Liver (tissue), 8 donors: ENCODE measurements at regions not wholly inside any gene's neighbourhood (a gene's known extent, or its start where the extent isn't known, plus 50 kb on each side); places are given as distances from the start of the nearest gene placed in this dataset.

Experiments used
- DNase-seq: peaks from one replicate; pipeline ENCODE4 v3.0.0-alpha.2; 2017; ENCODE audit warnings: low spot score
- H3K27ac ChIP-seq, 2 donors: one replicate each; pipeline ENCODE4 v1.7.0; 2013; ENCODE audit warnings: inconsistent platforms in 2 of 2, low read length in 2 of 2, control low read depth in 1 of 2, low read depth in 1 of 2, mild to moderate bottlenecking in 1 of 2
- H3K27me3 ChIP-seq, 4 donors: one replicate each; pipeline versions ENCODE4 v1.6.1 to v1.7.0; 2013; ENCODE audit warnings: low read length in 3 of 4, inconsistent platforms in 1 of 4, mild to moderate bottlenecking in 1 of 4, moderate library complexity in 1 of 4; ENCODE audit not compliant: control insufficient read depth in 4 of 4, insufficient read depth in 4 of 4
- H3K36me3 ChIP-seq, 4 donors: one replicate each; pipeline versions ENCODE4 v1.6.1 to v1.7.0; 2013; ENCODE audit warnings: low read length in 3 of 4, mild to moderate bottlenecking in 3 of 4, low read depth in 1 of 4, moderate library complexity in 1 of 4; ENCODE audit not compliant: control insufficient read depth in 4 of 4, insufficient read depth in 3 of 4
- H3K4me1 ChIP-seq, 4 donors: one replicate each; pipeline versions ENCODE4 v1.6.1 to v1.7.0; 2013; ENCODE audit warnings: low read length in 3 of 4, mild to moderate bottlenecking in 3 of 4, moderate library complexity in 1 of 4; ENCODE audit not compliant: control insufficient read depth in 4 of 4, insufficient read depth in 4 of 4
- H3K4me3 ChIP-seq, 3 donors: one replicate each; pipeline versions ENCODE4 v1.6.1 to v1.7.0; 2013; ENCODE audit warnings: low read length in 3 of 3, control low read depth in 1 of 3, low read depth in 1 of 3, mild to moderate bottlenecking in 1 of 3
- H3K9ac ChIP-seq, 2 donors: one replicate each; pipeline ENCODE4 v1.7.0; 2013; ENCODE audit warnings: low read length in 2 of 2, mild to moderate bottlenecking in 2 of 2, moderate library complexity in 2 of 2, control low read depth in 1 of 2, low read depth in 1 of 2
- H3K9me3 ChIP-seq, 4 donors: one replicate each; pipeline versions ENCODE4 v1.6.1 to v1.7.0; 2013; ENCODE audit warnings: low read length in 3 of 4; ENCODE audit not compliant: control insufficient read depth in 4 of 4
- EGR1 ChIP-seq, 2 donors: IDR thresholded peaks; 2 replicates each; pipeline ENCODE4 v1.6.1; 2016 to 2018; ENCODE audit warnings: antibody characterized with exemption in 2 of 2, low read depth in 2 of 2
- FOXA1 ChIP-seq: IDR thresholded peaks from 2 replicates; pipeline ENCODE4 v1.6.1; 2016; ENCODE audit warnings: antibody characterized with exemption
- FOXA2 ChIP-seq: IDR thresholded peaks from 2 replicates; pipeline ENCODE4 v1.6.1; 2016; ENCODE audit warnings: antibody characterized with exemption
- HNF4A ChIP-seq, 2 donors: conservative IDR thresholded peaks; 2 replicates each; pipeline ENCODE4 v1.6.1; 2016; ENCODE audit warnings: antibody characterized with exemption in 2 of 2, mild to moderate bottlenecking in 2 of 2
- HNF4G ChIP-seq: IDR thresholded peaks from 2 replicates; pipeline ENCODE4 v1.6.1; 2016; ENCODE audit warnings: antibody characterized with exemption
- JUND ChIP-seq, 2 donors: IDR thresholded peaks; 2 replicates each; pipeline ENCODE4 v1.6.1; 2016; ENCODE audit warnings: antibody characterized with exemption in 2 of 2
- NR2F2 ChIP-seq: IDR thresholded peaks from 2 replicates; pipeline ENCODE4 v1.6.1; 2016; ENCODE audit warnings: antibody characterized with exemption
- RAD21 ChIP-seq, 2 donors: IDR thresholded peaks; 2 replicates each; pipeline ENCODE4 v1.6.1; 2016; ENCODE audit warnings: antibody characterized with exemption in 2 of 2, mild to moderate bottlenecking in 2 of 2
- SP1 ChIP-seq: IDR thresholded peaks from 2 replicates; pipeline ENCODE4 v1.6.1; 2018; ENCODE audit warnings: antibody characterized with exemption, mild to moderate bottlenecking
- WGBS: extraction: QIAGEN DNeasy Blood & Tissue Kit; methylation state at CpG from one replicate; pipeline ENCODE4 v1.1.7; 2013; 5-methylcytosine and 5-hydroxymethylcytosine counted together
- TF ChIP-seq, protein P1 (sequence below): IDR thresholded peaks from 2 replicates; pipeline ENCODE4 v1.6.1; 2016; ENCODE audit warnings: antibody characterized with exemption
- TF ChIP-seq, protein P2 (sequence below): IDR thresholded peaks from 2 replicates; pipeline ENCODE4 v1.6.1; 2016; ENCODE audit warnings: antibody characterized with exemption
- TF ChIP-seq, protein P3 (sequence below): IDR thresholded peaks from 2 replicates; pipeline ENCODE4 v1.6.1; 2016; ENCODE audit warnings: antibody characterized with exemption, mild to moderate bottlenecking
- TF ChIP-seq, protein P4 (sequence below): fragments of 150-350 bp; IDR thresholded peaks from 2 replicates; pipeline ENCODE4 v1.5.1; 2017; ENCODE audit warnings: improper control_type of control experiment, low read depth, low read length; ENCODE audit not compliant: missing input control
- donor health status: healthy.
- donor health status: healthy.
- donor health status: healthy.
- donor health status: healthy.
- donor health status: healthy.

DNA sequence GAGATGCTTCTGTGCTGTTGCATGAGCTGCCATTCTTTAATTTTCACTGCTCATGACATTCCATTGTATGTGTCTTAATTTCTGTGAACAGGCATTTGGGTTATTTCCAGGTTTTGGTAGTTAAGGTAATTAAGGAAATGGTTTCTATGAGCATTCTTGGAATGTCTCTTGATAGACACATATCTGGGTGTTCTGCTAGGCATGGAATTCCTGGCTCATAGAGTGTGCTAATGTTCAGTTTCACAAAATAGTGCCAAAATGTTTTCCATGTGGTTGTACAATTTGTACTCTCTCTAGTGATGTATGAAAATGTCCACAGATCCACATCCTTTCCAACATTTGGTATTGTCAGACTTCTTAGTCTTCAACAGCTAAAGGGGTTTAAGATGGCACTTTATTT lies 680.9 kb upstream of the SGCG start:
- Histone ChIP-seq H3K9ac (no peak overlapping the region), H3K4me3 (no peak overlapping the region), H3K27me3 (peaks cover 0 to 5% (median 0%) of the 10 kb centered on the region in 4 donors), H3K27ac (no peak overlapping the region), H3K9me3 (no peaks in the 10 kb centered on the region), H3K4me1 (no peaks in the 10 kb centered on the region), H3K36me3 (no peaks in the 10 kb centered on the region)
- DNase-seq = no peak
- TF ChIP-seq HNF4A (conservative IDR thresholded peaks at IDR 0.05) (no peak), NR2F2 (no peak), FOXA2 (no peak), FOXA1 (no peak), RAD21 (IDR thresholded peaks at IDR 0.05) (no peak), HNF4G (no peak), SP1 (no peak), EGR1 (IDR thresholded peaks at IDR 0.05; ENCODE audit: low read depth in 2 of 2) (no peak), JUND (IDR thresholded peaks at IDR 0.05) (no peak)
- TF ChIP-seq, protein P1, sequence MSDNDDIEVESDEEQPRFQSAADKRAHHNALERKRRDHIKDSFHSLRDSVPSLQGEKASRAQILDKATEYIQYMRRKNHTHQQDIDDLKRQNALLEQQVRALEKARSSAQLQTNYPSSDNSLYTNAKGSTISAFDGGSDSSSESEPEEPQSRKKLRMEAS = no peak
- TF ChIP-seq, protein P2, sequence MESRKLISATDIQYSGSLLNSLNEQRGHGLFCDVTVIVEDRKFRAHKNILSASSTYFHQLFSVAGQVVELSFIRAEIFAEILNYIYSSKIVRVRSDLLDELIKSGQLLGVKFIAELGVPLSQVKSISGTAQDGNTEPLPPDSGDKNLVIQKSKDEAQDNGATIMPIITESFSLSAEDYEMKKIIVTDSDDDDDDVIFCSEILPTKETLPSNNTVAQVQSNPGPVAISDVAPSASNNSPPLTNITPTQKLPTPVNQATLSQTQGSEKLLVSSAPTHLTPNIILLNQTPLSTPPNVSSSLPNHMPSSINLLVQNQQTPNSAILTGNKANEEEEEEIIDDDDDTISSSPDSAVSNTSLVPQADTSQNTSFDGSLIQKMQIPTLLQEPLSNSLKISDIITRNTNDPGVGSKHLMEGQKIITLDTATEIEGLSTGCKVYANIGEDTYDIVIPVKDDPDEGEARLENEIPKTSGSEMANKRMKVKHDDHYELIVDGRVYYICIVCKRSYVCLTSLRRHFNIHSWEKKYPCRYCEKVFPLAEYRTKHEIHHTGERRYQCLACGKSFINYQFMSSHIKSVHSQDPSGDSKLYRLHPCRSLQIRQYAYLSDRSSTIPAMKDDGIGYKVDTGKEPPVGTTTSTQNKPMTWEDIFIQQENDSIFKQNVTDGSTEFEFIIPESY = no peak

DNA sequence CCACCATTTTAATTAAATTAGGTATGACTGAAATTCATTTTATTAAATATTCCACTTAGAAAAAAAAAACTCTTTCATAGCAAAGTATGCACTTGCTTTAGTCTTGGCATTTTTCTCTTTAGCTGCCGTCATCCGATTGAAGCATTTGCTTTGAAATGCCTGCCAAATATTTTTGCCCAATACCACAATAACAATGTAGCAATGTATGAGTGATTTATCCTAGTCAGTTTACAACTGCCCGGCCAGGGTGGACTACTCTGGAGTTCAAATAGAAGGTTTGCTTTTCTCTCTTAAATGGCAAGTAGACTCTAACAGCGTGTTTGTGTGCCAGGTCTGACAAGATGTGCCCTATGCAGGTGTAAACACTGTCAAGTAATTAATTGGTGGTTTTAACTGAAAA lies 675.3 kb upstream of the SGCG start:
- 65% methylated on average over 4 of the region's 4 CpGs for whole genome bisulfite sequencing
- Histone ChIP-seq H3K27me3 (peaks cover 0 to 2% (median 0%) of the 10 kb centered on the region in 4 donors), H3K9ac (no peak overlapping the region), H3K4me3 (no peak overlapping the region), H3K36me3 (no peaks in the 10 kb centered on the region), H3K27ac (no peak overlapping the region), H3K9me3 (no peaks in the 10 kb centered on the region), H3K4me1 (no peaks in the 10 kb centered on the region)
- TF ChIP-seq NR2F2 = no peak
- DNase-seq = no peak

DNA sequence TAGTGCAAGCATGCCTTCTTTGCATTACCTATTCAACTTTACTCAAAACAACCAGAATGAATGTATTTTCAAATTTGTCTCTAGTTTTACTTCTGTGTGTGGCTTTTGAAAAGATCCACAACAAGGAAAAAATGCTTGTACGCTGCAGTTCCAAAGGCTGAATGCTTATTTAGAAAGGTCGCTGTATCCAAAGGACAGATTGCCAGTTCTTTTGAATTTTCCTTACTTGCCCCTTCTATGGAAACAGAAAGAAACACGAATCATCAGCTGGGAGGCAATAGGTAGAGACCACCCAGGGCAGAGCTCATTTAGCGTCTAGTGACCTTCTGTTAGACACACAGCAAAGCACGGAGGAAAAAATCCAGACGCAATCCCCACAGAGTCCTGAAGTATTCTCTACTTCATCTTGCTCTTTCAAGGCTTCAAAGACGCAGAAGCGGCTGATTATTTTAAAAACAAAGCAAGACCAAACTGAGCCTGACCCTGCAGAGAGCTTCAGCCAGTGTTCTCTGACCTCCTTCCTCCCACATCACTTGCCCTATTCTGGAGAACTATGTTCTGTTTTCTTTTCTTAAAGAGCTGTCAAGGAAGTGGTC lies 674.6 kb upstream of the SGCG start:
- no peaks in the 10 kb centered on the region for H3K36me3 ChIP-seq
- no peaks in the 10 kb centered on the region for H3K4me1 ChIP-seq
- H3K27ac ChIP-seq = no peak overlapping the region
- no peak for DNase-seq
- no peaks in the 10 kb centered on the region for H3K9me3 ChIP-seq
- H3K9ac ChIP-seq = no peak overlapping the region
- peaks cover 0 to 2% (median 0%) of the 10 kb centered on the region in 4 donors for H3K27me3 ChIP-seq
- no peak overlapping the region for H3K4me3 ChIP-seq
- TF ChIP-seq, protein P3, sequence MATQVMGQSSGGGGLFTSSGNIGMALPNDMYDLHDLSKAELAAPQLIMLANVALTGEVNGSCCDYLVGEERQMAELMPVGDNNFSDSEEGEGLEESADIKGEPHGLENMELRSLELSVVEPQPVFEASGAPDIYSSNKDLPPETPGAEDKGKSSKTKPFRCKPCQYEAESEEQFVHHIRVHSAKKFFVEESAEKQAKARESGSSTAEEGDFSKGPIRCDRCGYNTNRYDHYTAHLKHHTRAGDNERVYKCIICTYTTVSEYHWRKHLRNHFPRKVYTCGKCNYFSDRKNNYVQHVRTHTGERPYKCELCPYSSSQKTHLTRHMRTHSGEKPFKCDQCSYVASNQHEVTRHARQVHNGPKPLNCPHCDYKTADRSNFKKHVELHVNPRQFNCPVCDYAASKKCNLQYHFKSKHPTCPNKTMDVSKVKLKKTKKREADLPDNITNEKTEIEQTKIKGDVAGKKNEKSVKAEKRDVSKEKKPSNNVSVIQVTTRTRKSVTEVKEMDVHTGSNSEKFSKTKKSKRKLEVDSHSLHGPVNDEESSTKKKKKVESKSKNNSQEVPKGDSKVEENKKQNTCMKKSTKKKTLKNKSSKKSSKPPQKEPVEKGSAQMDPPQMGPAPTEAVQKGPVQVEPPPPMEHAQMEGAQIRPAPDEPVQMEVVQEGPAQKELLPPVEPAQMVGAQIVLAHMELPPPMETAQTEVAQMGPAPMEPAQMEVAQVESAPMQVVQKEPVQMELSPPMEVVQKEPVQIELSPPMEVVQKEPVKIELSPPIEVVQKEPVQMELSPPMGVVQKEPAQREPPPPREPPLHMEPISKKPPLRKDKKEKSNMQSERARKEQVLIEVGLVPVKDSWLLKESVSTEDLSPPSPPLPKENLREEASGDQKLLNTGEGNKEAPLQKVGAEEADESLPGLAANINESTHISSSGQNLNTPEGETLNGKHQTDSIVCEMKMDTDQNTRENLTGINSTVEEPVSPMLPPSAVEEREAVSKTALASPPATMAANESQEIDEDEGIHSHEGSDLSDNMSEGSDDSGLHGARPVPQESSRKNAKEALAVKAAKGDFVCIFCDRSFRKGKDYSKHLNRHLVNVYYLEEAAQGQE = no peak
- TF ChIP-seq, protein P4, sequence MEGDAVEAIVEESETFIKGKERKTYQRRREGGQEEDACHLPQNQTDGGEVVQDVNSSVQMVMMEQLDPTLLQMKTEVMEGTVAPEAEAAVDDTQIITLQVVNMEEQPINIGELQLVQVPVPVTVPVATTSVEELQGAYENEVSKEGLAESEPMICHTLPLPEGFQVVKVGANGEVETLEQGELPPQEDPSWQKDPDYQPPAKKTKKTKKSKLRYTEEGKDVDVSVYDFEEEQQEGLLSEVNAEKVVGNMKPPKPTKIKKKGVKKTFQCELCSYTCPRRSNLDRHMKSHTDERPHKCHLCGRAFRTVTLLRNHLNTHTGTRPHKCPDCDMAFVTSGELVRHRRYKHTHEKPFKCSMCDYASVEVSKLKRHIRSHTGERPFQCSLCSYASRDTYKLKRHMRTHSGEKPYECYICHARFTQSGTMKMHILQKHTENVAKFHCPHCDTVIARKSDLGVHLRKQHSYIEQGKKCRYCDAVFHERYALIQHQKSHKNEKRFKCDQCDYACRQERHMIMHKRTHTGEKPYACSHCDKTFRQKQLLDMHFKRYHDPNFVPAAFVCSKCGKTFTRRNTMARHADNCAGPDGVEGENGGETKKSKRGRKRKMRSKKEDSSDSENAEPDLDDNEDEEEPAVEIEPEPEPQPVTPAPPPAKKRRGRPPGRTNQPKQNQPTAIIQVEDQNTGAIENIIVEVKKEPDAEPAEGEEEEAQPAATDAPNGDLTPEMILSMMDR = peak; percentile 3
- WGBS = 59% methylated on average over 8 of the region's 8 CpGs
